ENCODE measurements at regions not wholly inside any gene's neighbourhood (a gene's known extent, or its start where the extent isn't known, plus 50 kb on each side); places are given as distances from the start of the nearest gene placed in this dataset.
"Not testable (repeated sequence)": the region's sequence is repeated elsewhere in the genome, so short reads cannot be mapped to it uniquely, and the experiment has no call there.

GRCh38 chr10:45106236-45106856 lies 105.6 kb downstream of the ZNF22 start:
- H3K4me3 ChIP-seq (replicated peaks; ENCODE audit: insufficient read depth, low read length), result no peak overlapping the region
- H3K27ac ChIP-seq (replicated peaks), result no peak overlapping the region
- no peak for DNase-seq (ENCODE audit: low read depth in 1 of 2, low spot score in 1 of 2)
- H3K27me3 ChIP-seq (ENCODE audit: insufficient read depth, poor library complexity, severe bottlenecking), result no peaks in the 10 kb centered on the region
- no peak for TF ChIP-seq POLR2AphosphoS5 (IDR thresholded peaks at IDR 0.05; ENCODE audit: low read depth)
- no peak for TF ChIP-seq GABPA (IDR thresholded peaks at IDR 0.05; ENCODE audit: low read depth)
- TF ChIP-seq REST (IDR thresholded peaks at IDR 0.05; ENCODE audit: insufficient replicate concordance, low read depth), result no peak
- TF ChIP-seq CTCF (IDR thresholded peaks at IDR 0.05; ENCODE audit: insufficient read depth, low read length), result no peak
- no peak for TF ChIP-seq SPI1 (IDR thresholded peaks at IDR 0.05; ENCODE audit: borderline replicate concordance, low read depth)

- TF ChIP-seq POLR2AphosphoS5 (IDR thresholded peaks at IDR 0.05; ENCODE audit: low read depth), result no peak
- TF ChIP-seq SPI1 (IDR thresholded peaks at IDR 0.05; ENCODE audit: borderline replicate concordance, low read depth), result no peak
- no peak for TF ChIP-seq CTCF (IDR thresholded peaks at IDR 0.05; ENCODE audit: insufficient read depth, low read length)
- TF ChIP-seq REST (IDR thresholded peaks at IDR 0.05; ENCODE audit: insufficient replicate concordance, low read depth), result no peak
- no peak for TF ChIP-seq GABPA (IDR thresholded peaks at IDR 0.05; ENCODE audit: low read depth)
- Histone ChIP-seq H3K27ac (replicated peaks) (no peak overlapping the region), H3K27me3 (ENCODE audit: insufficient read depth, poor library complexity, severe bottlenecking) (no peaks in the 10 kb centered on the region), H3K4me3 (replicated peaks; ENCODE audit: insufficient read depth, low read length) (no peak overlapping the region)
- no peak for DNase-seq (ENCODE audit: low read depth in 1 of 2, low spot score in 1 of 2)
Measured at GRCh38 chr10:45111509-45111908, 110.8 kb downstream of the ZNF22 start.

- H3K27me3 ChIP-seq (ENCODE audit: insufficient read depth, poor library complexity, severe bottlenecking); H3K4me3 ChIP-seq (replicated peaks; ENCODE audit: insufficient read depth, low read length); H3K27ac ChIP-seq (replicated peaks); DNase-seq (ENCODE audit: low read depth in 1 of 2, low spot score in 1 of 2): not testable (repeated sequence)
Measured at GRCh38 chr10:45117940-45118339, 117.2 kb downstream of the ZNF22 start.

GRCh38 chr10:45118929-45119328 lies 118.2 kb downstream of the ZNF22 start:
- no peaks in the 10 kb centered on the region for H3K27me3 ChIP-seq (ENCODE audit: insufficient read depth, poor library complexity, severe bottlenecking)
- H3K27ac ChIP-seq (replicated peaks), result no peak overlapping the region
- no peak for TF ChIP-seq POLR2AphosphoS5 (IDR thresholded peaks at IDR 0.05; ENCODE audit: low read depth)
- no peak for TF ChIP-seq SPI1 (IDR thresholded peaks at IDR 0.05; ENCODE audit: borderline replicate concordance, low read depth)
- TF ChIP-seq GABPA (IDR thresholded peaks at IDR 0.05; ENCODE audit: low read depth), result no peak
- no peak for TF ChIP-seq CTCF (IDR thresholded peaks at IDR 0.05; ENCODE audit: insufficient read depth, low read length)
- no peak for TF ChIP-seq REST (IDR thresholded peaks at IDR 0.05; ENCODE audit: insufficient replicate concordance, low read depth)
- H3K4me3 ChIP-seq (replicated peaks; ENCODE audit: insufficient read depth, low read length), result no peak overlapping the region
- DNase-seq (ENCODE audit: low read depth in 1 of 2, low spot score in 1 of 2), result no peak

GRCh38 chr10:45122180-45122860 lies 121.6 kb downstream of the ZNF22 start:
- DNase-seq (ENCODE audit: low read depth in 1 of 2, low spot score in 1 of 2); H3K27me3 ChIP-seq (ENCODE audit: insufficient read depth, poor library complexity, severe bottlenecking); H3K27ac ChIP-seq (replicated peaks); H3K4me3 ChIP-seq (replicated peaks; ENCODE audit: insufficient read depth, low read length): not testable (repeated sequence)

All from HL-60 (cell line).